ENCODE measurements at regions not wholly inside any gene's neighbourhood (a gene's known extent, or its start where the extent isn't known, plus 50 kb on each side); places are given as distances from the start of the nearest gene placed in this dataset.

DNA sequence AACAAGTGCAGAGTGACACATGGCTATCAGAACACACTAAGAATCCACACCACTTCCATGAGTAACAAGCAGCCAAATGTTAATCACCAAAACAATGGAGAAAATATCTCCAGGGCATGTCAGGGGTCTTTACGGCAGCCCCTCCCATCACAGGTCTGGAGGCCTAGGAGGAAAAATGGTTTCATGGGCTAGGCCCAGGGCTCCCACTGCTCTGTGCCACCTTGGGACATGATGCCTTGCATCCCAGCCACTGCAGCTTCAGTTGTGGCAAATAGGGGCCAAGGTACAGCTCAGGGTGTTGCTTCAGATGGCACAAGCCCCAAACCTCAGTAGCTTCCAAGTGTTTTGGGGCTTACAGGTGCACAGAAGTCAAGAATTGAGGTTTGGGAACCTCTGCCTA, 66.6 kb downstream of the NEURL3 start:
- Mint-ChIP-seq H3K4me3 (ENCODE audit: unreplicated experiment) (no peak overlapping the region), H3K36me3 (ENCODE audit: insufficient read depth, unreplicated experiment) (no peaks in the 10 kb centered on the region), H3K27me3 (ENCODE audit: insufficient read depth, unreplicated experiment) (no peaks in the 10 kb centered on the region), H3K27ac (ENCODE audit: low read depth, unreplicated experiment) (no peak overlapping the region), H3K4me1 (ENCODE audit: insufficient read depth, unreplicated experiment) (no peaks in the 10 kb centered on the region), H3K9me3 (ENCODE audit: unreplicated experiment) (peaks cover 16% of the 10 kb centered on the region)
- ChIA-PET CTCF (no interaction called here), POLR2A (no interaction called here)
- no peak for TF ChIP-seq CTCF (IDR thresholded peaks at IDR 0.05; ENCODE audit: unreplicated experiment)
- no peak for DNase-seq (ENCODE audit: unreplicated experiment)
- BruUV-seq (replicated peaks), result no TSS peak
- intact Hi-C loops (cut with micrococcal nuclease), result no loop called here

- intact Hi-C loops (cut with micrococcal nuclease), result no loop called here
- Mint-ChIP-seq H3K27ac (ENCODE audit: low read depth, unreplicated experiment) (no peak overlapping the region), H3K4me3 (ENCODE audit: unreplicated experiment) (no peak overlapping the region), H3K27me3 (ENCODE audit: insufficient read depth, unreplicated experiment) (no peaks in the 10 kb centered on the region), H3K9me3 (ENCODE audit: unreplicated experiment) (peaks cover 16% of the 10 kb centered on the region), H3K4me1 (ENCODE audit: insufficient read depth, unreplicated experiment) (no peaks in the 10 kb centered on the region), H3K36me3 (ENCODE audit: insufficient read depth, unreplicated experiment) (no peaks in the 10 kb centered on the region)
- BruUV-seq (replicated peaks), result no TSS peak
- no peak for DNase-seq (ENCODE audit: unreplicated experiment)
- CTCF ChIA-PET, result interaction anchor here (2.0 kb wide), 1 partner anchor 30 kb away, joined by 10 read pairs; no protein-coding TSS in a partner anchor
- TF ChIP-seq CTCF (IDR thresholded peaks at IDR 0.05; ENCODE audit: unreplicated experiment), result no peak
- POLR2A ChIA-PET, result no interaction called here
Observed at GRCh38 chr2:96437512-96437911, 67.6 kb downstream of the NEURL3 start.

DNA sequence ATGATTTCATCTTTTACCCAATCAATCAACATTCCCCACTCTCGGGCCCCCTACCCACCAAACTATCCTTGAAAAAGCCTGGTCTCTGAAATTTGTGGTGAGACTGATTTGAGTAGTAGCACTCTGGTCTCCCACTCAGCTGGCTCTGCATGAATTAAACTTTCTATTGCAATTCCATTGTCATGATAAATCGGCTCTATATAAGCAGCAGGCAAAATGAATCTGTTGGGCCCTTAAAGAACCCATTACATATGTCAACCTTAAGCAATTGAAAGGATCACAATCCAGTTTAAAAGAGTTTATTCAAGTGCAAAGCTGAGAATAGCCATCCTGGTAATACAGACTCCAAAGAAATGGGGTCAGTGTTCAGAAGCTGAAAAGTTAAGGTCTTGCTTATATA, 68.2 kb downstream of the NEURL3 start:
- BruUV-seq (replicated peaks), result no TSS peak
- no peak for TF ChIP-seq CTCF (IDR thresholded peaks at IDR 0.05; ENCODE audit: unreplicated experiment)
- CTCF ChIA-PET, result interaction anchor here (2.0 kb wide), 1 partner anchor 30 kb away, joined by 10 read pairs; no protein-coding TSS in a partner anchor
- H3K9me3 Mint-ChIP-seq (ENCODE audit: unreplicated experiment), result peaks cover 16% of the 10 kb centered on the region
- no peak for DNase-seq (ENCODE audit: unreplicated experiment)
- H3K4me1 Mint-ChIP-seq (ENCODE audit: insufficient read depth, unreplicated experiment), result no peaks in the 10 kb centered on the region
- no peaks in the 10 kb centered on the region for H3K27me3 Mint-ChIP-seq (ENCODE audit: insufficient read depth, unreplicated experiment)
- H3K27ac Mint-ChIP-seq (ENCODE audit: low read depth, unreplicated experiment), result no peak overlapping the region
- POLR2A ChIA-PET, result no interaction called here
- intact Hi-C loops (cut with micrococcal nuclease), result no loop called here
- H3K36me3 Mint-ChIP-seq (ENCODE audit: insufficient read depth, unreplicated experiment), result no peaks in the 10 kb centered on the region
- no peak overlapping the region for H3K4me3 Mint-ChIP-seq (ENCODE audit: unreplicated experiment)

- no peaks in the 10 kb centered on the region for H3K36me3 Mint-ChIP-seq (ENCODE audit: insufficient read depth, unreplicated experiment)
- peaks cover 16% of the 10 kb centered on the region for H3K9me3 Mint-ChIP-seq (ENCODE audit: unreplicated experiment)
- H3K4me3 Mint-ChIP-seq (ENCODE audit: unreplicated experiment), result no peak overlapping the region
- DNase-seq (ENCODE audit: unreplicated experiment), result no peak
- no peaks in the 10 kb centered on the region for H3K27me3 Mint-ChIP-seq (ENCODE audit: insufficient read depth, unreplicated experiment)
- TF ChIP-seq CTCF (IDR thresholded peaks at IDR 0.05; ENCODE audit: unreplicated experiment), result no peak
- BruUV-seq (replicated peaks), result no TSS peak
- no peaks in the 10 kb centered on the region for H3K4me1 Mint-ChIP-seq (ENCODE audit: insufficient read depth, unreplicated experiment)
- H3K27ac Mint-ChIP-seq (ENCODE audit: low read depth, unreplicated experiment), result no peak overlapping the region
- ChIA-PET CTCF (interaction anchor here (0.6 to 2.0 kb wide), 2 partner anchors 19 to 29 kb away, joined by 3 to 10 read pairs; no protein-coding TSS in a partner anchor), POLR2A (no interaction called here)
- intact Hi-C loops (cut with micrococcal nuclease), result no loop called here
Observed at GRCh38 chr2:96436416-96436815, 68.7 kb downstream of the NEURL3 start.
